Tibial nerve (tissue), 4 donors: ENCODE measurements at regions not wholly inside any gene's neighbourhood (a gene's known extent, or its start where the extent isn't known, plus 50 kb on each side); places are given as distances from the start of the nearest gene placed in this dataset.
A peak's percentile ranks its signal among the peaks of the same experiment; 100 is the strongest.
"Not testable (repeated sequence)": the region's sequence is repeated elsewhere in the genome, so short reads cannot be mapped to it uniquely, and the experiment has no call there.

Experiments used
- DNase-seq, 2 donors: peaks; one replicate each; pipeline ENCODE4 v3.0.0-alpha.2; 2019; ENCODE audit warnings: low spot score in 2 of 2
- H3K27ac ChIP-seq, 4 donors: fragments of 200-600 bp; sonication (generic) in 3 of 4; one replicate each; pipeline ENCODE4 v1.5.1; 2017 to 2019; ENCODE audit warnings: mild to moderate bottlenecking in 1 of 4
- H3K27me3 ChIP-seq, 2 donors: fragments of 200-600 bp; sonication (generic) in 1 of 2; one replicate each; pipeline versions ENCODE4 v1.5.1 to v1.6.0; 2017 to 2019
- H3K36me3 ChIP-seq, 3 donors: fragments of 200-600 bp; sonication (generic); one replicate each; pipeline ENCODE4 v1.5.1; 2018 to 2019
- H3K4me1 ChIP-seq, 4 donors: fragments of 200-600 bp; sonication (generic) in 3 of 4; one replicate each; pipeline ENCODE4 v1.5.1; 2017 to 2019
- H3K4me3 ChIP-seq, 4 donors: fragments of 200-600 bp; sonication (generic) in 3 of 4; one replicate each; pipeline ENCODE4 v1.5.1; 2017 to 2019; ENCODE audit warnings: mild to moderate bottlenecking in 1 of 4, moderate library complexity in 1 of 4
- H3K9me3 ChIP-seq, 4 donors: fragments of 200-600 bp; sonication (generic) in 3 of 4; one replicate each; pipeline ENCODE4 v1.5.1; 2017 to 2019
- CTCF ChIP-seq, 5 experiments: fragments of 200-600 bp in 3 of 5; fragments of 450-650 bp in 2 of 5; sonication (generic) in 3 of 5; IDR thresholded peaks; one replicate each; pipeline ENCODE4 v1.5.1; 2016 to 2019; ENCODE audit warnings: antibody characterized with exemption in 5 of 5, mild to moderate bottlenecking in 3 of 5, moderate library complexity in 2 of 5
- EP300 ChIP-seq, 2 donors: sonication (generic); formaldehyde crosslinking; IDR thresholded peaks; one replicate each; pipeline ENCODE4 v1.6.1; 2017; ENCODE audit warnings: antibody characterized with exemption in 2 of 2, mild to moderate bottlenecking in 1 of 2
- POLR2A ChIP-seq, 2 donors: fragments of 450-650 bp; IDR thresholded peaks; one replicate each; pipeline ENCODE4 v1.6.1; 2017; ENCODE audit warnings: antibody characterized with exemption in 2 of 2, mild to moderate bottlenecking in 2 of 2, moderate library complexity in 2 of 2
- WGBS, 2 donors: methylation state at CpG; one replicate each; pipeline ENCODE4 v1.1.5; 2018; 5-methylcytosine and 5-hydroxymethylcytosine counted together

DNA sequence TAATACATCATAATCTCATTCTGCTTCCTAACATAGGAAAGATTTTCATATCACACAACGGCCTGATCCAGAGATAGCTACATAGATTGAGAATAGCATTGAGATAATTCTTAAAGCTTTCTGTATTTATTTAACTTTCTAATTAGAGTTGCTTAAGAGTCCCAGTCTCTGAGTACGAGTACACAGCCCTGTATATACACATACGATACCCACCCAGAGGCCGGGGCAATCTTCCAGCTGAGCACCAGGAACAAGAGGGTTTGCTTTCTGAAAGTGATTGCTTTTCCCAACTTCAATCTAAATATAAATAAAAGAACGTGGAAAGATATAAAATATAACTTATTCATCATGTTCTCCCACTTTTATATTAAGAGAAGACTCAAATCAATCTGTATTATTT lies 313.8 kb downstream of the COL12A1 start:
- 31 to 42% methylated on average over 5 of the region's 5 CpGs for WGBS, 2 donors

GRCh38 chr6:74891349-74891831 lies 314.5 kb downstream of the COL12A1 start:
- Histone ChIP-seq H3K4me1 (peaks cover 0 to 19% (median 4%) of the 10 kb centered on the region in 4 donors), H3K27ac (peak overlapping the region in 2 of 4 donors; percentile 36 to 59), H3K27me3 (no peaks in the 10 kb centered on the region), H3K4me3 (no peak overlapping the region), H3K9me3 (peaks cover 0 to 2% (median 0%) of the 10 kb centered on the region in 4 donors), H3K36me3 (no peaks in the 10 kb centered on the region)
- no peak for TF ChIP-seq CTCF (IDR thresholded peaks at IDR 0.05)
- TF ChIP-seq EP300 (IDR thresholded peaks at IDR 0.05) = peak in 1 of 2 donors; percentile 84
- peak; percentile 15 to 67 for DNase-seq
- 18 to 30% methylated on average over 4 of the region's 4 CpGs for WGBS, 2 donors

More for the DNA sequence above, 313.8 kb downstream of the COL12A1 start:
- H3K4me1 ChIP-seq = peaks cover 0 to 19% (median 4%) of the 10 kb centered on the region in 4 donors
- H3K9me3 ChIP-seq = peaks cover 0 to 1% (median 0%) of the 10 kb centered on the region in 4 donors
- DNase-seq = no peak
- no peak overlapping the region for H3K4me3 ChIP-seq
- TF ChIP-seq POLR2A (IDR thresholded peaks at IDR 0.05) (no peak), EP300 (IDR thresholded peaks at IDR 0.05) (no peak), CTCF (IDR thresholded peaks at IDR 0.05) (no peak)
- no peaks in the 10 kb centered on the region for H3K36me3 ChIP-seq
- H3K27ac ChIP-seq = peak overlapping the region in 2 of 4 donors; percentile 21 to 59
- H3K27me3 ChIP-seq = no peaks in the 10 kb centered on the region

GRCh38 chr6:74889635-74890034 lies 316.2 kb downstream of the COL12A1 start:
- no peaks in the 10 kb centered on the region for H3K27me3 ChIP-seq
- no peaks in the 10 kb centered on the region for H3K36me3 ChIP-seq
- H3K4me1 ChIP-seq = peaks cover 0 to 19% (median 4%) of the 10 kb centered on the region in 4 donors
- no peak overlapping the region for H3K4me3 ChIP-seq
- TF ChIP-seq CTCF (IDR thresholded peaks at IDR 0.05) (no peak), EP300 (IDR thresholded peaks at IDR 0.05) (no peak), POLR2A (IDR thresholded peaks at IDR 0.05) (no peak)
- H3K9me3 ChIP-seq = peaks cover 0 to 3% (median 0%) of the 10 kb centered on the region in 4 donors
- H3K27ac ChIP-seq = no peak overlapping the region
- no peak for DNase-seq

- not testable (repeated sequence) for DNase-seq, H3K36me3 ChIP-seq, H3K9me3 ChIP-seq, H3K27ac ChIP-seq, H3K4me3 ChIP-seq, H3K27me3 ChIP-seq
- H3K4me1 ChIP-seq = peaks cover 0 to 19% (median 4%) of the 10 kb centered on the region in 4 donors
- WGBS, 2 donors = 92 to 98% methylated on average over 6 of the region's 6 CpGs
Observed at GRCh38 chr6:74888741-74889140, 317.1 kb downstream of the COL12A1 start.

GRCh38 chr6:74879976-74880375 lies 325.9 kb downstream of the COL12A1 start:
- 69 to 73% methylated on average over 2 of the region's 2 CpGs for WGBS, 2 donors
- Histone ChIP-seq H3K4me1 (no peaks in the 10 kb centered on the region), H3K36me3 (no peaks in the 10 kb centered on the region), H3K9me3 (no peaks in the 10 kb centered on the region), H3K27ac (no peak overlapping the region), H3K27me3 (no peaks in the 10 kb centered on the region), H3K4me3 (no peak overlapping the region)
- no peak for DNase-seq
- no peak for TF ChIP-seq POLR2A (IDR thresholded peaks at IDR 0.05)
- no peak for TF ChIP-seq EP300 (IDR thresholded peaks at IDR 0.05)

- no peak for TF ChIP-seq POLR2A (IDR thresholded peaks at IDR 0.05)
- TF ChIP-seq EP300 (IDR thresholded peaks at IDR 0.05) = no peak
- no peak for TF ChIP-seq CTCF (IDR thresholded peaks at IDR 0.05)
- Histone ChIP-seq H3K36me3 (no peaks in the 10 kb centered on the region), H3K27me3 (no peaks in the 10 kb centered on the region), H3K4me1 (peaks cover 0 to 1% (median under 1%) of the 10 kb centered on the region in 4 donors), H3K4me3 (no peak overlapping the region), H3K9me3 (no peaks in the 10 kb centered on the region), H3K27ac (no peak overlapping the region)
- 73 to 81% methylated on average over 4 of the region's 4 CpGs for WGBS, 2 donors
- no peak for DNase-seq
Observed at GRCh38 chr6:74879234-74879633, 326.6 kb downstream of the COL12A1 start.
